ENCODE measurements at regions not wholly inside any gene's neighbourhood (a gene's known extent, or its start where the extent isn't known, plus 50 kb on each side); places are given as distances from the start of the nearest gene placed in this dataset.
A peak's percentile ranks its signal among the peaks of the same experiment; 100 is the strongest.

- H3K4me3 ChIP-seq (ENCODE audit: low read depth, low read length), result no peak overlapping the region
- TF ChIP-seq, protein P1, sequence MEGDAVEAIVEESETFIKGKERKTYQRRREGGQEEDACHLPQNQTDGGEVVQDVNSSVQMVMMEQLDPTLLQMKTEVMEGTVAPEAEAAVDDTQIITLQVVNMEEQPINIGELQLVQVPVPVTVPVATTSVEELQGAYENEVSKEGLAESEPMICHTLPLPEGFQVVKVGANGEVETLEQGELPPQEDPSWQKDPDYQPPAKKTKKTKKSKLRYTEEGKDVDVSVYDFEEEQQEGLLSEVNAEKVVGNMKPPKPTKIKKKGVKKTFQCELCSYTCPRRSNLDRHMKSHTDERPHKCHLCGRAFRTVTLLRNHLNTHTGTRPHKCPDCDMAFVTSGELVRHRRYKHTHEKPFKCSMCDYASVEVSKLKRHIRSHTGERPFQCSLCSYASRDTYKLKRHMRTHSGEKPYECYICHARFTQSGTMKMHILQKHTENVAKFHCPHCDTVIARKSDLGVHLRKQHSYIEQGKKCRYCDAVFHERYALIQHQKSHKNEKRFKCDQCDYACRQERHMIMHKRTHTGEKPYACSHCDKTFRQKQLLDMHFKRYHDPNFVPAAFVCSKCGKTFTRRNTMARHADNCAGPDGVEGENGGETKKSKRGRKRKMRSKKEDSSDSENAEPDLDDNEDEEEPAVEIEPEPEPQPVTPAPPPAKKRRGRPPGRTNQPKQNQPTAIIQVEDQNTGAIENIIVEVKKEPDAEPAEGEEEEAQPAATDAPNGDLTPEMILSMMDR (IDR thresholded peaks at IDR 0.05; ENCODE audit: insufficient read depth, low read length), result no peak
- DNase-seq (ENCODE audit: low read depth), result no peak
Measured at GRCh38 chr4:24056289-24056688, 166.4 kb upstream of the PPARGC1A start.

- no peak for DNase-seq (ENCODE audit: low read depth)
- TF ChIP-seq, protein P1 (IDR thresholded peaks at IDR 0.05; ENCODE audit: insufficient read depth, low read length), result no peak
Measured at GRCh38 chr4:24055623-24056022, 165.8 kb upstream of the PPARGC1A start.

GRCh38 chr4:24054910-24055309, 165.1 kb upstream of the PPARGC1A start:
- no peak overlapping the region for H3K4me3 ChIP-seq (ENCODE audit: low read depth, low read length)
- TF ChIP-seq, protein P1 (IDR thresholded peaks at IDR 0.05; ENCODE audit: insufficient read depth, low read length), result no peak
- DNase-seq (ENCODE audit: low read depth), result no peak

More at GRCh38 chr4:24055623-24056022, 165.8 kb upstream of the PPARGC1A start:
- H3K4me3 ChIP-seq (ENCODE audit: low read depth, low read length), result no peak overlapping the region

- H3K4me3 ChIP-seq (ENCODE audit: low read depth, low read length), result no peak overlapping the region
- DNase-seq (ENCODE audit: low read depth), result no peak
- TF ChIP-seq, protein P1 (IDR thresholded peaks at IDR 0.05; ENCODE audit: insufficient read depth, low read length), result no peak
Measured at GRCh38 chr4:24053934-24054333, 164.1 kb upstream of the PPARGC1A start.

DNA sequence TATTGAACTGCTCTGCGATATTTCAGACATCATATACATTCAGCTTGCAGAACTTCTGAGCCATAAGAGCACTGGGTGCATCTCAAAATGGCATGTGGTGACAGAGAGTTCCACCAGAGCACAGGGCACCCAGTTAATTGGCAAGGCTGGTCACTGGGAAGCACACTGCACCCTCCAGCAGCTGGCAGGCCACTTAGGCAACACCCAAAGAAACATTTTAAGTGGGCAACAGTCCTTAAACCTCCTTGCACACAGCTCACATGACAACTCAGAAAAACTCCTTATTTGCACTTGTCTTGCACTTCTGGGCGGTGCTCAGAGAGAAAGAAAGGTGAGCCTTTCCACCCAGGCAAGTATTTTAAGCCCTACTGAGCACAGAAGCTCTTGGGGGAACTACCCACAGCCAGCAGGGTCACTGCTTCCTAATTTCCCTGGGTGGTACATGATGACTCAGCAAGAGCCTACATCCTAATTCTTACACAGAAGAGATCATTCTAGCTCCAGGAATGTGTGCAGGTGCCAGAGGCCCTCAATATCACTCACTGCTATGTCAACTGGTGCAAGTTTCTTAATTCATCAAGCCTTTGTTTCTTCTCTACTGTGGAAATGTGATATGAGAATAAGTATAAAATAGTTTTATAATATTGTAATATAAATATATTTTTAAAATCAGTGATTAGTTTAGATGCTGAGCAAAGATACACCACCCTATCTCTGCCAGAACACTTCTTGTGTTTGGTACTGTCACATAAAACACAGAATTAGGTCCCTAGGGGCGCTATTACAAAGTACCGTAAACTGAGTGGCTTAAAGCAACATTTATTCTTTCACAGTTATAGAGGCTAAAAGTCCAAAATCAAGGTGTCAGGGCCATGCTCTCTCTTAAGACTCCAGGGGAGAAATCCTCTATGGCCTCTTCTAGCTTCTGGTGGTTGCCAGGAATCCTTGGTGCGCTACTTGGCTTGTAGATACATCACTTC, 155.1 kb upstream of the PPARGC1A start:
- no peak overlapping the region for H3K4me3 ChIP-seq (ENCODE audit: low read depth, low read length)
- no peak for DNase-seq (ENCODE audit: low read depth)
- TF ChIP-seq, protein P1 (IDR thresholded peaks at IDR 0.05; ENCODE audit: insufficient read depth, low read length), result no peak

GRCh38 chr4:24042094-24042493, 152.2 kb upstream of the PPARGC1A start:
- H3K4me3 ChIP-seq (ENCODE audit: low read depth, low read length), result no peak overlapping the region
- DNase-seq (ENCODE audit: low read depth), result peak; percentile 87
- TF ChIP-seq, protein P1 (IDR thresholded peaks at IDR 0.05; ENCODE audit: insufficient read depth, low read length), result no peak

All from fibroblast of the aortic adventitia (primary cell).